Stomach smooth muscle (tissue), 2 donors: ENCODE measurements at regions not wholly inside any gene's neighbourhood (a gene's known extent, or its start where the extent isn't known, plus 50 kb on each side); places are given as distances from the start of the nearest gene placed in this dataset.

Source experiments
- H3K27ac ChIP-seq: one replicate; pipeline ENCODE4 v1.7.0; 2013; ENCODE audit warnings: mild to moderate bottlenecking, low read length, inconsistent platforms
- H3K27me3 ChIP-seq, 2 donors: one replicate each; pipeline ENCODE4 v1.7.0; 2013; ENCODE audit warnings: low read length in 2 of 2; ENCODE audit not compliant: insufficient read depth in 2 of 2, control insufficient read depth in 1 of 2
- H3K36me3 ChIP-seq, 2 donors: one replicate each; pipeline ENCODE4 v1.7.0; 2013; ENCODE audit warnings: low read length in 2 of 2; ENCODE audit not compliant: control insufficient read depth in 2 of 2, insufficient read depth in 2 of 2
- H3K4me1 ChIP-seq: one replicate; pipeline ENCODE4 v1.7.0; 2013; ENCODE audit warnings: low read length; ENCODE audit not compliant: control insufficient read depth, insufficient read depth
- H3K4me3 ChIP-seq, 2 donors: one replicate each; pipeline ENCODE4 v1.7.0; 2013; ENCODE audit warnings: low read length in 2 of 2
- H3K9ac ChIP-seq, 2 donors: one replicate each; pipeline ENCODE4 v1.7.0; 2013; ENCODE audit warnings: low read length in 2 of 2, mild to moderate bottlenecking in 1 of 2
- H3K9me3 ChIP-seq, 2 donors: one replicate each; pipeline ENCODE4 v1.7.0; 2013; ENCODE audit warnings: low read length in 2 of 2; ENCODE audit not compliant: control insufficient read depth in 2 of 2
- donor health status: healthy.
- donor health status: Pancreatic carcinoma.

- Histone ChIP-seq H3K4me3 (no peak overlapping the region), H3K36me3 (no peaks in the 10 kb centered on the region), H3K27me3 (peaks cover 0 to 3% of the 10 kb centered on the region in 2 donors), H3K9ac (no peak overlapping the region), H3K9me3 (no peaks in the 10 kb centered on the region), H3K27ac (no peak overlapping the region), H3K4me1 (peaks cover 2% of the 10 kb centered on the region)
Measured at GRCh38 chr2:176468457-176469113, 199.3 kb downstream of the MTX2 start.

- H3K36me3 ChIP-seq, result no peaks in the 10 kb centered on the region
- no peak overlapping the region for H3K27ac ChIP-seq
- H3K9ac ChIP-seq, result no peak overlapping the region
- H3K4me3 ChIP-seq, result no peak overlapping the region
- no peaks in the 10 kb centered on the region for H3K27me3 ChIP-seq
- peaks cover 2% of the 10 kb centered on the region for H3K4me1 ChIP-seq
- H3K9me3 ChIP-seq, result no peaks in the 10 kb centered on the region
Measured at GRCh38 chr2:176470713-176471112, 201.5 kb downstream of the MTX2 start.

GRCh38 chr2:176471949-176472348 lies 202.7 kb downstream of the MTX2 start:
- no peaks in the 10 kb centered on the region for H3K9me3 ChIP-seq
- H3K27ac ChIP-seq, result no peak overlapping the region
- no peak overlapping the region for H3K4me3 ChIP-seq
- H3K4me1 ChIP-seq, result peaks cover 2% of the 10 kb centered on the region
- H3K36me3 ChIP-seq, result no peaks in the 10 kb centered on the region
- H3K9ac ChIP-seq, result no peak overlapping the region
- no peaks in the 10 kb centered on the region for H3K27me3 ChIP-seq

- H3K4me3 ChIP-seq, result peak overlapping the region; percentile 44 to 61
- no peaks in the 10 kb centered on the region for H3K9me3 ChIP-seq
- peak overlapping the region in 1 of 2 donors; percentile 31 for H3K9ac ChIP-seq
- peaks cover 0 to 3% of the 10 kb centered on the region in 2 donors for H3K27me3 ChIP-seq
- H3K36me3 ChIP-seq, result no peaks in the 10 kb centered on the region
- H3K27ac ChIP-seq, result no peak overlapping the region
- peaks cover 2% of the 10 kb centered on the region for H3K4me1 ChIP-seq
Measured at GRCh38 chr2:176473177-176473576, 203.9 kb downstream of the MTX2 start.

GRCh38 chr2:176473851-176474250 lies 204.6 kb downstream of the MTX2 start:
- H3K9ac ChIP-seq, result no peak overlapping the region
- H3K27ac ChIP-seq, result no peak overlapping the region
- peaks cover 0 to 3% of the 10 kb centered on the region in 2 donors for H3K27me3 ChIP-seq
- no peaks in the 10 kb centered on the region for H3K36me3 ChIP-seq
- no peaks in the 10 kb centered on the region for H3K9me3 ChIP-seq
- peaks cover 2% of the 10 kb centered on the region for H3K4me1 ChIP-seq
- no peak overlapping the region for H3K4me3 ChIP-seq

- peaks cover 2% of the 10 kb centered on the region for H3K4me1 ChIP-seq
Measured at GRCh38 chr2:176477336-176477735, 208.1 kb downstream of the MTX2 start.

GRCh38 chr2:176479961-176480360 lies 210.7 kb downstream of the MTX2 start:
- Histone ChIP-seq H3K27ac (no peak overlapping the region), H3K4me1 (no peaks in the 10 kb centered on the region), H3K4me3 (no peak overlapping the region), H3K9me3 (no peaks in the 10 kb centered on the region), H3K9ac (no peak overlapping the region), H3K36me3 (no peaks in the 10 kb centered on the region), H3K27me3 (peaks cover 0 to 5% of the 10 kb centered on the region in 2 donors)

More at GRCh38 chr2:176477336-176477735, 208.1 kb downstream of the MTX2 start:
- H3K27ac ChIP-seq, result no peak overlapping the region
- H3K9me3 ChIP-seq, result no peaks in the 10 kb centered on the region
- H3K4me3 ChIP-seq, result no peak overlapping the region
- H3K27me3 ChIP-seq, result peaks cover 0 to 3% of the 10 kb centered on the region in 2 donors
- no peak overlapping the region for H3K9ac ChIP-seq
- H3K36me3 ChIP-seq, result no peaks in the 10 kb centered on the region

- Histone ChIP-seq H3K36me3 (no peaks in the 10 kb centered on the region), H3K4me3 (no peak overlapping the region), H3K9ac (no peak overlapping the region), H3K9me3 (no peaks in the 10 kb centered on the region), H3K27ac (no peak overlapping the region), H3K4me1 (no peaks in the 10 kb centered on the region), H3K27me3 (peaks cover 0 to 5% of the 10 kb centered on the region in 2 donors)
Measured at GRCh38 chr2:176482107-176482506, 212.9 kb downstream of the MTX2 start.

- H3K4me3 ChIP-seq, result no peak overlapping the region
- H3K9ac ChIP-seq, result no peak overlapping the region
- H3K4me1 ChIP-seq, result no peaks in the 10 kb centered on the region
- H3K27me3 ChIP-seq, result peaks cover 0 to 2% of the 10 kb centered on the region in 2 donors
- no peaks in the 10 kb centered on the region for H3K9me3 ChIP-seq
- no peak overlapping the region for H3K27ac ChIP-seq
- no peaks in the 10 kb centered on the region for H3K36me3 ChIP-seq
Measured at GRCh38 chr2:176483476-176483875, 214.2 kb downstream of the MTX2 start.

GRCh38 chr2:176483901-176484568 lies 214.8 kb downstream of the MTX2 start:
- H3K27me3 ChIP-seq, result peaks cover 0 to 2% of the 10 kb centered on the region in 2 donors
- H3K9ac ChIP-seq, result no peak overlapping the region
- no peaks in the 10 kb centered on the region for H3K4me1 ChIP-seq
- H3K27ac ChIP-seq, result no peak overlapping the region
- H3K9me3 ChIP-seq, result no peaks in the 10 kb centered on the region
- H3K36me3 ChIP-seq, result no peaks in the 10 kb centered on the region
- H3K4me3 ChIP-seq, result no peak overlapping the region

- Histone ChIP-seq H3K4me3 (no peak overlapping the region), H3K27ac (no peak overlapping the region), H3K9ac (no peak overlapping the region), H3K27me3 (peaks cover 2 to 3% of the 10 kb centered on the region in 2 donors), H3K36me3 (no peaks in the 10 kb centered on the region), H3K4me1 (peaks cover under 1% of the 10 kb centered on the region), H3K9me3 (no peaks in the 10 kb centered on the region)
Measured at GRCh38 chr2:176484838-176485237, 215.6 kb downstream of the MTX2 start.
